Colonic mucosa (tissue), 4 donors: ENCODE measurements at regions not wholly inside any gene's neighbourhood (a gene's known extent, or its start where the extent isn't known, plus 50 kb on each side); places are given as distances from the start of the nearest gene placed in this dataset.

Experiments
- DNase-seq: peaks from one replicate; pipeline ENCODE4 v3.0.0-alpha.2; 2020
- H3K27ac ChIP-seq: fragments of 200-600 bp; one replicate; pipeline ENCODE4 v1.8.0; 2021
- H3K27me3 ChIP-seq: fragments of 200-600 bp; one replicate; pipeline ENCODE4 v1.8.0; 2021
- H3K36me3 ChIP-seq: fragments of 200-600 bp; one replicate; pipeline ENCODE4 v1.8.0; 2021
- H3K4me1 ChIP-seq: fragments of 200-600 bp; one replicate; pipeline ENCODE4 v1.8.0; 2021; ENCODE audit warnings: mild to moderate bottlenecking
- H3K4me3 ChIP-seq: fragments of 200-600 bp; one replicate; pipeline ENCODE4 v1.8.0; 2021
- H3K9ac ChIP-seq, 2 donors: one replicate each; pipeline ENCODE4 v1.7.0; 2013; ENCODE audit warnings: control low read depth in 2 of 2, low read depth in 2 of 2, low read length in 2 of 2
- H3K9me3 ChIP-seq: fragments of 200-600 bp; one replicate; pipeline ENCODE4 v1.8.0; 2021
- intact Hi-C: fragments of 100-400 bp; cut with DNase I; formaldehyde crosslinking; loops from one replicate; pipeline ENCODE4 v1.14.1; 2022
- TF ChIP-seq, protein P1 (sequence below): fragments of 200-600 bp; IDR thresholded peaks from one replicate; pipeline ENCODE4 v1.8.0; 2022; ENCODE audit warnings: antibody characterized with exemption, mild to moderate bottlenecking
- donor health status: healthy.
- donor health status: DM: no; HTN: no; CAD: no.
- donor health status: DM: no; HTN: no; CAD: no.

DNA sequence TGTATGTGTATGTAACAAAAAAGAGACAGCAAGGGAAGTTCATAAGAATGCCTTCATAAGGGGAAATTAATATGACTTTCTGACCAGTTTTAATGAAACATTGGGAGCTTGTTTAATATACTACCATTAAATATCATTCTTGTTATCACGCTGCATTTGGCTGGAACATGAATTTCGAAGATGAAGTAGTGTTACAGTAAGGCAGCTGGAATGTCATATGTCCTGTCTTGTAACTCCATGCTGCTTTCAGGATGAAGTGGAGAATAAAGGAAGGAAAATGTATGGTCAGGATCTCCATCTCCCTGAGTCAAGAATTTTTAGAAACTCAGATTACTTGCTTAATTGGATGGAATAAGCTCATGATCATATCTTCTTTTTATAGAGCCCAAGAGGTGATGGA lies 61.5 kb upstream of the DMAC1 start:
- Histone ChIP-seq H3K27me3 (no peaks in the 10 kb centered on the region), H3K9me3 (no peaks in the 10 kb centered on the region), H3K9ac (no peak overlapping the region), H3K36me3 (no peaks in the 10 kb centered on the region), H3K4me3 (no peak overlapping the region), H3K4me1 (no peaks in the 10 kb centered on the region), H3K27ac (no peak overlapping the region)
- TF ChIP-seq, protein P1, sequence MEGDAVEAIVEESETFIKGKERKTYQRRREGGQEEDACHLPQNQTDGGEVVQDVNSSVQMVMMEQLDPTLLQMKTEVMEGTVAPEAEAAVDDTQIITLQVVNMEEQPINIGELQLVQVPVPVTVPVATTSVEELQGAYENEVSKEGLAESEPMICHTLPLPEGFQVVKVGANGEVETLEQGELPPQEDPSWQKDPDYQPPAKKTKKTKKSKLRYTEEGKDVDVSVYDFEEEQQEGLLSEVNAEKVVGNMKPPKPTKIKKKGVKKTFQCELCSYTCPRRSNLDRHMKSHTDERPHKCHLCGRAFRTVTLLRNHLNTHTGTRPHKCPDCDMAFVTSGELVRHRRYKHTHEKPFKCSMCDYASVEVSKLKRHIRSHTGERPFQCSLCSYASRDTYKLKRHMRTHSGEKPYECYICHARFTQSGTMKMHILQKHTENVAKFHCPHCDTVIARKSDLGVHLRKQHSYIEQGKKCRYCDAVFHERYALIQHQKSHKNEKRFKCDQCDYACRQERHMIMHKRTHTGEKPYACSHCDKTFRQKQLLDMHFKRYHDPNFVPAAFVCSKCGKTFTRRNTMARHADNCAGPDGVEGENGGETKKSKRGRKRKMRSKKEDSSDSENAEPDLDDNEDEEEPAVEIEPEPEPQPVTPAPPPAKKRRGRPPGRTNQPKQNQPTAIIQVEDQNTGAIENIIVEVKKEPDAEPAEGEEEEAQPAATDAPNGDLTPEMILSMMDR: no peak
- intact Hi-C loops: no loop called here
- DNase-seq: no peak

DNA sequence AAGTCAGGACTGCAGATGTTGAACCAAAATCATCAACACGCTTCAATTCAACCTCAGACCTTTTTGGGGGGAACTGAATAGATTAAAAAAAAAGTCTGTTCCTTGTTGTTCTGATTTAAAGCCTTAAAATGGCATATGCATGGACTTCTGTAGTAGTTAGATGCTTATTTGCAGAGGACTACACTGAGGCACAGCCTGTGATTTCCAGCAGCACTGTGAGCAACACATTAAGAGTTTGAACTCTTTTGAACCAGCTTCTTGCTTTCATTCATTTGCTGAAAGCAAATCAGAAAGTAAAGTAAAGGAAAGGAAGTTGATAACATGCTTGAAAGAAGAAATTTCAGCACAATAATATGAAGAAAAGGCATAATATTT lies 60.7 kb upstream of the DMAC1 start:
- no peak overlapping the region for H3K9ac ChIP-seq
- H3K9me3 ChIP-seq: no peaks in the 10 kb centered on the region
- H3K36me3 ChIP-seq: no peaks in the 10 kb centered on the region
- intact Hi-C loops: no loop called here
- TF ChIP-seq, protein P1: no peak
- no peaks in the 10 kb centered on the region for H3K4me1 ChIP-seq
- no peak overlapping the region for H3K27ac ChIP-seq
- no peak overlapping the region for H3K4me3 ChIP-seq
- DNase-seq: no peak
- H3K27me3 ChIP-seq: no peaks in the 10 kb centered on the region

DNA sequence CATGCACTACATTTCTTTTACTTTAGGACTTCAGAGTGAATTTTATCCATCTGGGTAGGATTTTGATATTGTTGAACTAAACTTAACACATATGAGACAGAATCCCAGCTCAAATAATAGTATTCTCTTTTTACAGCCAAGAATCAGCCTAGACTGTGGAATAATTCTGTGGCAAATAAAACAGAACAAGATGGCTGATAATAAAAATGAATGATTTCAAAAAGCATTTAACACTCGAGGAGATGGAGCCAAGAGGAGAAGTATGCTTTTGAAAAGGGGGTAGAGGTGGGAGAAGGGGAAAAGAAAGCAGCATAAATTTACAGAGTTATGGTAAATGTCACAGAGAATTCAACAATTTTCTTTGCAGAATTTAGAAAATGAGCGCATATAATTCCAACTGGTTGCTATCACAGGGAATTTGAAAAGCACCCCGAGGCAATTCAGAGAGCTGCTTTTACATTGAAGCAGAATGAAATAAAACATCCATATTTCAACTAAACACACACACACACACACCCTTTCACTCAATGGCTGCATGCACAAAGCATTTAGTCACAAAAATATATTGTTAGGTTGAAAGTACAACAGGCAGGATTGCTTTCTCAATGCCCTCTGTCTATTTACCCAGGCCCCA lies 60.2 kb upstream of the DMAC1 start:
- H3K4me1 ChIP-seq: no peaks in the 10 kb centered on the region
- intact Hi-C loops: no loop called here
- H3K36me3 ChIP-seq: no peaks in the 10 kb centered on the region
- no peak overlapping the region for H3K9ac ChIP-seq
- no peak for DNase-seq
- TF ChIP-seq, protein P1: no peak
- no peak overlapping the region for H3K4me3 ChIP-seq
- no peak overlapping the region for H3K27ac ChIP-seq
- no peaks in the 10 kb centered on the region for H3K9me3 ChIP-seq
- H3K27me3 ChIP-seq: no peaks in the 10 kb centered on the region

DNA sequence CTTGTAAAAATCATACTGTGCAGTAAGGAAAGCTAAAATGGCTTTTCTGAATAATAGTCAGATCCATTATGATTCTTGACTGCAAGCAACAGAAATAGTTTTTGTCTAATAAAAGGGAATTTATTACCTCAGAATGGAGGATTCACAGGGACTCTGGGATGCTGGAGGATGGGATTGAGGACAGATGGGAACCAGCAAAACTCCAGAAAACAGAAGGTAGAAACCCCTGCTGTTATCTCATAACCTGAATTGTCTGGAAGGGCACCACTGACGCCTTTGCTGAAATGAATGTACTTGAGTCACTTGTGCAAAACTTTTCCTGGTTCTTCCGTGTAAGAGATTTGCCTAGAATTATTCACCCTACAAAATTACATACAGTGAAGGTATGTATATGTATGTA lies 58.6 kb upstream of the DMAC1 start:
- no peak overlapping the region for H3K9ac ChIP-seq
- no peak overlapping the region for H3K27ac ChIP-seq
- no peaks in the 10 kb centered on the region for H3K4me1 ChIP-seq
- no peak for DNase-seq
- no peaks in the 10 kb centered on the region for H3K9me3 ChIP-seq
- no peak overlapping the region for H3K4me3 ChIP-seq
- TF ChIP-seq, protein P1: no peak
- intact Hi-C loops: no loop called here
- H3K27me3 ChIP-seq: no peaks in the 10 kb centered on the region
- H3K36me3 ChIP-seq: no peaks in the 10 kb centered on the region

DNA sequence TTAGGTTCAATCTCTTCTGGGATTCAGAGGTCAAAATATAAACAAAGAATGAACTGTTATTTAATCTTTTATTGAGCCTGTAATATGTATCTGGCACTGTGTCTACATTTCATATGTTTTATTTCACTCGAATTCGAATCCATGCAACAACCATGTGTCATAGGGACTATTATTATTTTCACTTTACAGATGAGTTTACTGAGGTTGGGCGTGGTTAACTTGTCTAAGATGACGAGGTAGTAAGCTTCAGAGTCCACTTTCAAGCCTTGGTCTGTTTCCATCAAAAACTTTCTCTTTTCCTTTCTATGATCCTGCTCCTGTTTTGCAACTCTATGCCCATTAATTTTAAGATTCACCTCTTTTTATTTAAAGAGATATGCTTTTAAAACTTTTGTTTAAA lies 55.2 kb upstream of the DMAC1 start:
- no peak overlapping the region for H3K27ac ChIP-seq
- H3K27me3 ChIP-seq: no peaks in the 10 kb centered on the region
- H3K9ac ChIP-seq: no peak overlapping the region
- intact Hi-C loops: no loop called here
- H3K36me3 ChIP-seq: no peaks in the 10 kb centered on the region
- H3K9me3 ChIP-seq: no peaks in the 10 kb centered on the region
- H3K4me1 ChIP-seq: no peaks in the 10 kb centered on the region
- TF ChIP-seq, protein P1: no peak
- H3K4me3 ChIP-seq: no peak overlapping the region
- no peak for DNase-seq
